MG63 (cell line): ENCODE measurements at regions not wholly inside any gene's neighbourhood (a gene's known extent, or its start where the extent isn't known, plus 50 kb on each side); places are given as distances from the start of the nearest gene placed in this dataset.
A peak's percentile ranks its signal among the peaks of the same experiment; 100 is the strongest.
"Not testable (repeated sequence)": the region's sequence is repeated elsewhere in the genome, so short reads cannot be mapped to it uniquely, and the experiment has no call there.

Experiments
- DNase-seq: peaks from one replicate; pipeline ENCODE4 v3.0.0-alpha.2; 2020
- H3K27me3 ChIP-seq: fragments of 250-450 bp; sonication (Bioruptor Pico); 2 replicates; pipeline ENCODE4 v1.5.1; 2020; ENCODE audit warnings: mild to moderate bottlenecking, moderate library complexity
- H3K36me3 ChIP-seq: fragments of 250-450 bp; sonication (Bioruptor Pico); 2 replicates; pipeline ENCODE4 v1.5.1; 2020; ENCODE audit warnings: mild to moderate bottlenecking, moderate library complexity
- H3K4me3 ChIP-seq: fragments of 250-450 bp; sonication (Bioruptor Pico); 2 replicates; pipeline ENCODE4 v1.5.1; 2020; ENCODE audit warnings: mild to moderate bottlenecking, moderate library complexity
- H3K9me3 ChIP-seq: fragments of 250-450 bp; sonication (Bioruptor Pico); 2 replicates; pipeline ENCODE4 v1.5.1; 2020; ENCODE audit warnings: mild to moderate bottlenecking, moderate library complexity

- Histone ChIP-seq H3K9me3 (no peaks in the 10 kb centered on the region), H3K4me3 (no peak overlapping the region), H3K27me3 (no peaks in the 10 kb centered on the region), H3K36me3 (no peaks in the 10 kb centered on the region)
- DNase-seq, result no peak
Measured at GRCh38 chrX:16310326-16310725, 143.0 kb downstream of the MAGEB17 start.

DNA sequence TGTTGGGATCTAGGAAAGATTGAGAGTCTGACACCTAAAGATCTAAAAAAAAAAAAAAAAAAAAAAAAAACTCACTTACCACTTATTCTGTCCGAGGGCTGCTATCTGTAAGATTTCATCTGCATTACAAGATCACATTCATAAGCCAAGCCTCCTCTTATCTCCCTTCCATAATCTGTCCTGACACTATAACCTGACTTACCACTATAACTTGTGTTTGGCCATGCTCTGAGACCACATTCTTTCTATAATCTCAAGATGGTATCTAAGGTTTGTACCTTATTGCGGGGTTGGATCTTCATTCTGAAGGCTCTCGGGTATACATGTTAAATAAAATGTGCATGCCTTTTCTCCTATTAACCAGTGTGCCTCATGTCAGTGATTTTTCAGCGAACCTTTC, 144.4 kb downstream of the MAGEB17 start:
- Histone ChIP-seq H3K36me3 (no peaks in the 10 kb centered on the region), H3K4me3 (no peak overlapping the region), H3K27me3 (no peaks in the 10 kb centered on the region), H3K9me3 (no peaks in the 10 kb centered on the region)
- DNase-seq, result no peak

- H3K36me3 ChIP-seq, result no peaks in the 10 kb centered on the region
- no peaks in the 10 kb centered on the region for H3K9me3 ChIP-seq
- no peak for DNase-seq
Measured at GRCh38 chrX:16312761-16313623, 145.7 kb downstream of the MAGEB17 start.

GRCh38 chrX:16316331-16316730, 149.1 kb downstream of the MAGEB17 start:
- Histone ChIP-seq H3K36me3 (no peaks in the 10 kb centered on the region), H3K27me3 (no peaks in the 10 kb centered on the region), H3K4me3 (no peak overlapping the region), H3K9me3 (no peaks in the 10 kb centered on the region)
- no peak for DNase-seq

More at GRCh38 chrX:16312761-16313623, 145.7 kb downstream of the MAGEB17 start:
- Histone ChIP-seq H3K4me3 (no peak overlapping the region), H3K27me3 (no peaks in the 10 kb centered on the region)

DNA sequence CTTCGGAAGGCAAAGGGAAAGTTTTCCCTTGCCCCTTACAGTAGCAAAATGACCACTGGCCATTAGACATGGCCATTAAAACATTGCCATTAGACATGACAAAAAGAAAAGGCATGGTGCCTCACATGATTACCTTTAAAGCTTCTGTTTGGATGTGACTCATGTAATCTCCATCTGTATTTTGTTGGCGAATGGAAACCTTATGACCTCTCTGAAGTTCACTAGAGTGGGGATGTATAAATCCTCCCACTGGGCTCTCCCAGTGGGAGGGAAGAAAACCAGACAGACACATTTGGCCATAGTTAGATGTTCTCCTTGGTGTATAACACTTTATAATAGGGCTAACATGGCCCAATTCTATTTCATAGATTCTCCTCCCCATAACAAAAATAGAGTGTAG, 152.6 kb downstream of the MAGEB17 start:
- Histone ChIP-seq H3K27me3 (no peaks in the 10 kb centered on the region), H3K9me3 (no peaks in the 10 kb centered on the region), H3K36me3 (no peaks in the 10 kb centered on the region), H3K4me3 (no peak overlapping the region)
- no peak for DNase-seq

DNA sequence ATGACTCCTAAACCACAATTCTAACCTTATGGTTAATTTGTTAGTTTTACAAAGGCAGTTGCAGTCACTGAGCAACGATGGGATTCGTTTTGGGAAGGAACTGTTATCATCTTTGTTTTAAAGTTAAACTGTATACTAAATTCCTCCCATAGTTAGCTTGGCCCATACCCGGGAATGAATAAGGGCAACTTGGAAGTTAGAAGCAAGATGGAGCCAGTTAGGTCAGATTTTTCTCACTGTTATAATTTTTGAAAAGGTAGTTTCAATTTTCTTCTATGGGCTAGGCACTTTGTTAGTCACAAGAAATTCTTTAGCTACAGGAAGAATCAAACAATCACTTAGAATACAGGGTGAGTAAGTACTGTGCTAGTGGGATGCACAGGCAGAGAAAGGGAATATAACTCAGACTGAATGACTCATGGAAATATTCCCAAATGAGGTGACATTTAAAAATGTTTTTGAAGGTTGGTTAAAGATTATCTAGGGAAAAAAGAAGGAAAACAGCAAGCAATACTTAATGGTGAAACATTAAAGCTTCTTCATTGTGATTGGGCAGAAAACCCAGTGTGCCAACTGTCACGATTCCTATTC, 153.6 kb downstream of the MAGEB17 start:
- H3K4me3 ChIP-seq, result no peak overlapping the region
- H3K27me3 ChIP-seq, result no peaks in the 10 kb centered on the region
- H3K36me3 ChIP-seq, result no peaks in the 10 kb centered on the region
- H3K9me3 ChIP-seq, result no peaks in the 10 kb centered on the region
- no peak for DNase-seq

- H3K27me3 ChIP-seq, result no peaks in the 10 kb centered on the region
Measured at GRCh38 chrX:16333453-16333852, 166.2 kb downstream of the MAGEB17 start.

GRCh38 chrX:16335181-16335580, 167.9 kb downstream of the MAGEB17 start:
- DNase-seq, result no peak
- Histone ChIP-seq H3K9me3 (no peaks in the 10 kb centered on the region), H3K27me3 (no peaks in the 10 kb centered on the region), H3K4me3 (no peak overlapping the region), H3K36me3 (no peaks in the 10 kb centered on the region)

More at GRCh38 chrX:16333453-16333852, 166.2 kb downstream of the MAGEB17 start:
- H3K9me3 ChIP-seq, result no peaks in the 10 kb centered on the region
- no peaks in the 10 kb centered on the region for H3K36me3 ChIP-seq
- no peak overlapping the region for H3K4me3 ChIP-seq
- no peak for DNase-seq

GRCh38 chrX:16347968-16348670, 180.8 kb downstream of the MAGEB17 start:
- H3K9me3 ChIP-seq, result no peaks in the 10 kb centered on the region

GRCh38 chrX:16357902-16358301, 190.6 kb downstream of the MAGEB17 start:
- no peak for DNase-seq
- Histone ChIP-seq H3K36me3 (no peaks in the 10 kb centered on the region), H3K27me3 (no peaks in the 10 kb centered on the region), H3K4me3 (no peak overlapping the region), H3K9me3 (no peaks in the 10 kb centered on the region)

More at GRCh38 chrX:16347968-16348670, 180.8 kb downstream of the MAGEB17 start:
- Histone ChIP-seq H3K36me3 (no peaks in the 10 kb centered on the region), H3K27me3 (no peaks in the 10 kb centered on the region), H3K4me3 (no peak overlapping the region)
- no peak for DNase-seq

DNA sequence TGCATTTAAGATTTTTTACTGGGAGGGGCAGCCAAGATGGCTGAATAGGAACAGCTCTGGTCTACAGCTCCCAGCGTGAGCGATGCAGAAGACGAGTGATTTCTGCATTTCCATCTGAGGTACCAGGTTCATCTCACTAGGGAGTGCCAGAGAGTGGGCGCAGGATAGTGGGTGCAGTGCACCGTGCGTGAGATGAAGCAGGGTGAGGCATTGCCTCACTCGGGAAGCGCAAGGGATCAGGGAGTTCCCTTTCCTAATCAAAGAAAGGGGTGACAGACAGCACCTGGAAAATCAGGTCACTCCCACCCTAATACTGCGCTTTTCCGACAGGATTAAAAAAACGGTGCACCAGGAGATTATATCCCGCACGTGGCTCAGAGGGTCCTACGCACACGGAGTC, 192.8 kb downstream of the MAGEB17 start:
- not testable (repeated sequence) for H3K4me3 ChIP-seq, DNase-seq, H3K27me3 ChIP-seq, H3K36me3 ChIP-seq, H3K9me3 ChIP-seq

DNA sequence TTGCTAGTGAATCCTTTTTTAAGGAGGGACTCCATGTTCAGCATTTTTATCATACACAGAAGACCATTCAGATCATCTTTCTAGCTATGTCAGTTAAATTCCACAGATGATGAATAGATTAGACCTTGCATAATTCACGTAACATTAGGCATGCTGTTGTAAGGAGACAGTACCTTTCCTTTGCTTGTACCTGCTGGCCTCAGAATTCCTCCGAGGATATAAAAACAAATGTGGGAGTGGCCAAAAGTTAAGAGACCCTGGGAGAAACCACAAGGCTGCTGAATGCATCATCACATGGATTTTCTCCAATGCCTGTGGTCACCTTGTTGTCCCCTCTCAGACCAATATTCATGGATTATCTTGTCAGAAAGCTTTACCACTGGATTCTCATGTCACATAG, 201.4 kb downstream of the MAGEB17 start:
- Histone ChIP-seq H3K9me3 (no peaks in the 10 kb centered on the region), H3K36me3 (no peaks in the 10 kb centered on the region), H3K27me3 (no peaks in the 10 kb centered on the region), H3K4me3 (no peak overlapping the region)
- DNase-seq, result no peak

GRCh38 chrX:16376056-16376455, 208.8 kb downstream of the MAGEB17 start:
- H3K4me3 ChIP-seq, result no peak overlapping the region
- no peak for DNase-seq

GRCh38 chrX:16386126-16386525, 218.8 kb downstream of the MAGEB17 start:
- Histone ChIP-seq H3K4me3 (no peak overlapping the region), H3K9me3 (no peaks in the 10 kb centered on the region), H3K27me3 (no peaks in the 10 kb centered on the region), H3K36me3 (no peaks in the 10 kb centered on the region)
- no peak for DNase-seq

More at GRCh38 chrX:16376056-16376455, 208.8 kb downstream of the MAGEB17 start:
- H3K27me3 ChIP-seq, result no peaks in the 10 kb centered on the region
- H3K36me3 ChIP-seq, result no peaks in the 10 kb centered on the region
- H3K9me3 ChIP-seq, result no peaks in the 10 kb centered on the region

- Histone ChIP-seq H3K36me3 (no peaks in the 10 kb centered on the region), H3K9me3 (no peaks in the 10 kb centered on the region), H3K27me3 (no peaks in the 10 kb centered on the region), H3K4me3 (no peak overlapping the region)
- DNase-seq, result no peak
Measured at GRCh38 chrX:16392597-16392996, 225.3 kb downstream of the MAGEB17 start.

GRCh38 chrX:16394290-16394689, 227.0 kb downstream of the MAGEB17 start:
- no peak overlapping the region for H3K4me3 ChIP-seq

DNA sequence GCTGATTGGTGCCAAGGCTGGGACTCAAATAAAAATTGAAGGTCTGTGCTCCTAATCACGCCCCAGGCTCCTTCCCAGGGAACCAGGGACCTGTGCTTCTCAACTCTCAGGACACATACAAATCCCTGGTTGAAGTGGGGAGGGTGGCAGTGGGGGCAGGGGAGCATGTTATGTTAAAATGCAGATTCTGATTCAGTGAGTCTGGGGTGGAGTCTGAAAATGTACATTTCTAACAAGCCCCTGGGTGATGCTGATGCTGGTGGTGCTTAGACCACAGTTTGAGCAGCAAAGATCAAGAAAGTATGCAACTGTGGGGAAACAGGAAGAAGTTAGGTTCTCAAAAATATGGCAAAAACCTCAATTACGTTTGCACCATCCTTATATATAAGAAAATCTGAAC, 236.5 kb downstream of the MAGEB17 start:
- Histone ChIP-seq H3K27me3 (no peaks in the 10 kb centered on the region), H3K36me3 (no peaks in the 10 kb centered on the region), H3K9me3 (no peaks in the 10 kb centered on the region), H3K4me3 (no peak overlapping the region)
- DNase-seq, result no peak

More at GRCh38 chrX:16394290-16394689, 227.0 kb downstream of the MAGEB17 start:
- Histone ChIP-seq H3K36me3 (no peaks in the 10 kb centered on the region), H3K27me3 (no peaks in the 10 kb centered on the region), H3K9me3 (no peaks in the 10 kb centered on the region)
- peak; percentile 1 for DNase-seq
